HEK293 (cell line): ENCODE measurements at regions not wholly inside any gene's neighbourhood (a gene's known extent, or its start where the extent isn't known, plus 50 kb on each side); places are given as distances from the start of the nearest gene placed in this dataset.

Experiments
- CTCF ChIA-PET: fragments of 350-600 bp; formaldehyde crosslinking; extraction: SDS; loops from one replicate; lab custom pipeline; 2021; ENCODE audit warnings: antibody characterized with exemption; lab: Yijun Ruan, JAX
- POLR2A ChIA-PET: fragments of 300-600 bp; formaldehyde crosslinking; extraction: SDS; loops from one replicate; lab custom pipeline; 2020; ENCODE audit warnings: antibody characterized with exemption, inconsistent platforms; lab: Yijun Ruan, JAX
- H3K27ac ChIP-seq: fragments of 200-500 bp; sonication (Bioruptor generic); 2 replicates; pipeline ENCODE4 v1.5.1; 2014; ENCODE audit warnings: low read depth, low read length, control low read depth, inconsistent platforms; ENCODE audit errors: extremely low read depth
- H3K36me3 ChIP-seq, 2 experiments: fragments of 200-500 bp in 1 of 2; sonication (Bioruptor generic) in 1 of 2; 1 replicate in 1 of 2; 2 replicates in 1 of 2; pipeline ENCODE4 v1.5.1; 2014 to 2017; ENCODE audit warnings: inconsistent platforms in 2 of 2, low read length in 2 of 2; ENCODE audit not compliant: control insufficient read depth in 2 of 2, insufficient read depth in 1 of 2
- H3K4me1 ChIP-seq: fragments of 200-500 bp; sonication (Bioruptor generic); 2 replicates; pipeline ENCODE4 v1.5.1; 2014; ENCODE audit warnings: mild to moderate bottlenecking, low read length, inconsistent platforms; ENCODE audit not compliant: control insufficient read depth, insufficient read depth
- H3K4me3 ChIP-seq: 2 replicates; pipeline ENCODE4 v1.5.1; 2011; ENCODE audit warnings: low read depth, mild to moderate bottlenecking, control low read depth, low read length, moderate library complexity
- H3K9me3 ChIP-seq: fragments of 200-500 bp; sonication (Bioruptor generic); 2 replicates; pipeline ENCODE4 v1.5.1; 2014; ENCODE audit warnings: low read depth, low read length, inconsistent platforms; ENCODE audit not compliant: control insufficient read depth, insufficient read depth
- GLIS2 ChIP-seq: fragments of 450-650 bp; formaldehyde crosslinking; IDR thresholded peaks from 2 replicates; pipeline ENCODE4 v1.5.1; 2016; ENCODE audit warnings: missing biosample characterization, missing genetic modification characterization
- KLF10 ChIP-seq: fragments of 450-650 bp; IDR thresholded peaks from 2 replicates; pipeline ENCODE4 v1.5.1; 2018; ENCODE audit warnings: missing biosample characterization, mild to moderate bottlenecking, missing genetic modification characterization
- KLF8 ChIP-seq: fragments of 450-650 bp; formaldehyde crosslinking; IDR thresholded peaks from 2 replicates; pipeline ENCODE4 v1.5.1; 2016; ENCODE audit warnings: missing biosample characterization, missing genetic modification characterization
- ZNF169 ChIP-seq: fragments of 450-650 bp; formaldehyde crosslinking; IDR thresholded peaks from 2 replicates; pipeline ENCODE4 v1.5.1; 2016; ENCODE audit warnings: missing biosample characterization, missing genetic modification characterization
- ZNF174 ChIP-seq: fragments of 450-650 bp; formaldehyde crosslinking; IDR thresholded peaks from 2 replicates; pipeline ENCODE4 v1.5.0; 2017; ENCODE audit warnings: missing biosample characterization, mild to moderate bottlenecking, missing genetic modification characterization
- ZNF2 ChIP-seq: fragments of 450-650 bp; formaldehyde crosslinking; IDR thresholded peaks from 2 replicates; pipeline ENCODE4 v1.5.1; 2016; ENCODE audit warnings: missing biosample characterization, missing genetic modification characterization
- ZNF366 ChIP-seq: fragments of 450-650 bp; formaldehyde crosslinking; conservative IDR thresholded peaks from 2 replicates; pipeline ENCODE4 v1.5.1; 2016; ENCODE audit warnings: missing biosample characterization, missing genetic modification characterization
- ZNF433 ChIP-seq: fragments of 450-650 bp; formaldehyde crosslinking; IDR thresholded peaks from 2 replicates; pipeline ENCODE4 v1.5.1; 2016; ENCODE audit warnings: missing biosample characterization, missing genetic modification characterization, low read depth
- ZNF521 ChIP-seq: fragments of 450-650 bp; formaldehyde crosslinking; IDR thresholded peaks from 2 replicates; pipeline ENCODE4 v1.5.1; 2017; ENCODE audit warnings: missing biosample characterization, mild to moderate bottlenecking, missing genetic modification characterization
- ZNF768 ChIP-seq: fragments of 450-650 bp; formaldehyde crosslinking; IDR thresholded peaks from 2 replicates; pipeline ENCODE4 v1.5.1; 2018; ENCODE audit warnings: missing biosample characterization, mild to moderate bottlenecking, missing genetic modification characterization
- ZSCAN23 ChIP-seq: fragments of 450-650 bp; formaldehyde crosslinking; IDR thresholded peaks from 2 replicates; pipeline ENCODE4 v1.5.1; 2016; ENCODE audit warnings: missing biosample characterization, missing genetic modification characterization
- TF ChIP-seq, protein P1 (sequence below): fragments of 450-650 bp; formaldehyde crosslinking; IDR thresholded peaks from 2 replicates; pipeline ENCODE4 v1.5.1; 2016; ENCODE audit warnings: missing biosample characterization, missing genetic modification characterization
- TF ChIP-seq, protein P2 (sequence below): fragments of 450-650 bp; formaldehyde crosslinking; IDR thresholded peaks from 2 replicates; pipeline ENCODE4 v1.5.1; 2016; ENCODE audit warnings: missing biosample characterization, missing genetic modification characterization, borderline replicate concordance
- TF ChIP-seq, protein P3 (sequence below): fragments of 450-650 bp; formaldehyde crosslinking; IDR thresholded peaks from 2 replicates; pipeline ENCODE4 v1.5.1; 2016; ENCODE audit warnings: missing biosample characterization, missing genetic modification characterization
- TF ChIP-seq, protein P4 (sequence below): fragments of 450-650 bp; formaldehyde crosslinking; IDR thresholded peaks from 2 replicates; pipeline ENCODE4 v1.5.1; 2016; ENCODE audit warnings: missing biosample characterization, missing genetic modification characterization

DNA sequence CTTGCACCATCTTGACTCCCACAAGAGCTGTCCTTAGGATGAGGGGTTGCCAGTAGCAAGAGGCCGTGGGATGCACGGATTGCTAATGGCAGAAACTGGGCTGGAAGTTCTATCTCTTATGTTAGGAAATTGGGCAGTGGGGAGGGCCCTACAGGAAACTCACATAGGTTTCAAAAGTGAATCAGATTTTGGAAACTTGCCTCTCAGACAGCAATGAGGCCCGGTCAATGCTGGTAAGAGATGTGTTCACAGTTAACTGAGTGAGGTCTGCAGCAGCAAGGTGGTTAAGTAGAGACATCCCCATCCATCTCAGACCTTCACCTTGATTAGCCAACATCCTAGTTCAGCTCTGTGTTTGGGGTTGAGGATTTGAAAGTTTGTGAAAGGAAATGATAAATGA lies 164.7 kb downstream of the ABCA8 start:
- no peak overlapping the region for H3K4me3 ChIP-seq
- no peaks in the 10 kb centered on the region for H3K36me3 ChIP-seq
- no peaks in the 10 kb centered on the region for H3K4me1 ChIP-seq
- POLR2A ChIA-PET = no interaction called here
- no peak overlapping the region for H3K27ac ChIP-seq
- TF ChIP-seq, protein P1, sequence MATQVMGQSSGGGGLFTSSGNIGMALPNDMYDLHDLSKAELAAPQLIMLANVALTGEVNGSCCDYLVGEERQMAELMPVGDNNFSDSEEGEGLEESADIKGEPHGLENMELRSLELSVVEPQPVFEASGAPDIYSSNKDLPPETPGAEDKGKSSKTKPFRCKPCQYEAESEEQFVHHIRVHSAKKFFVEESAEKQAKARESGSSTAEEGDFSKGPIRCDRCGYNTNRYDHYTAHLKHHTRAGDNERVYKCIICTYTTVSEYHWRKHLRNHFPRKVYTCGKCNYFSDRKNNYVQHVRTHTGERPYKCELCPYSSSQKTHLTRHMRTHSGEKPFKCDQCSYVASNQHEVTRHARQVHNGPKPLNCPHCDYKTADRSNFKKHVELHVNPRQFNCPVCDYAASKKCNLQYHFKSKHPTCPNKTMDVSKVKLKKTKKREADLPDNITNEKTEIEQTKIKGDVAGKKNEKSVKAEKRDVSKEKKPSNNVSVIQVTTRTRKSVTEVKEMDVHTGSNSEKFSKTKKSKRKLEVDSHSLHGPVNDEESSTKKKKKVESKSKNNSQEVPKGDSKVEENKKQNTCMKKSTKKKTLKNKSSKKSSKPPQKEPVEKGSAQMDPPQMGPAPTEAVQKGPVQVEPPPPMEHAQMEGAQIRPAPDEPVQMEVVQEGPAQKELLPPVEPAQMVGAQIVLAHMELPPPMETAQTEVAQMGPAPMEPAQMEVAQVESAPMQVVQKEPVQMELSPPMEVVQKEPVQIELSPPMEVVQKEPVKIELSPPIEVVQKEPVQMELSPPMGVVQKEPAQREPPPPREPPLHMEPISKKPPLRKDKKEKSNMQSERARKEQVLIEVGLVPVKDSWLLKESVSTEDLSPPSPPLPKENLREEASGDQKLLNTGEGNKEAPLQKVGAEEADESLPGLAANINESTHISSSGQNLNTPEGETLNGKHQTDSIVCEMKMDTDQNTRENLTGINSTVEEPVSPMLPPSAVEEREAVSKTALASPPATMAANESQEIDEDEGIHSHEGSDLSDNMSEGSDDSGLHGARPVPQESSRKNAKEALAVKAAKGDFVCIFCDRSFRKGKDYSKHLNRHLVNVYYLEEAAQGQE = no peak
- TF ChIP-seq ZNF169 (tag by site-specific recombination) (no peak), ZNF433 (tag by site-specific recombination) (no peak), ZNF366 (no peak)
- H3K9me3 ChIP-seq = no peaks in the 10 kb centered on the region
- CTCF ChIA-PET = no interaction called here

DNA sequence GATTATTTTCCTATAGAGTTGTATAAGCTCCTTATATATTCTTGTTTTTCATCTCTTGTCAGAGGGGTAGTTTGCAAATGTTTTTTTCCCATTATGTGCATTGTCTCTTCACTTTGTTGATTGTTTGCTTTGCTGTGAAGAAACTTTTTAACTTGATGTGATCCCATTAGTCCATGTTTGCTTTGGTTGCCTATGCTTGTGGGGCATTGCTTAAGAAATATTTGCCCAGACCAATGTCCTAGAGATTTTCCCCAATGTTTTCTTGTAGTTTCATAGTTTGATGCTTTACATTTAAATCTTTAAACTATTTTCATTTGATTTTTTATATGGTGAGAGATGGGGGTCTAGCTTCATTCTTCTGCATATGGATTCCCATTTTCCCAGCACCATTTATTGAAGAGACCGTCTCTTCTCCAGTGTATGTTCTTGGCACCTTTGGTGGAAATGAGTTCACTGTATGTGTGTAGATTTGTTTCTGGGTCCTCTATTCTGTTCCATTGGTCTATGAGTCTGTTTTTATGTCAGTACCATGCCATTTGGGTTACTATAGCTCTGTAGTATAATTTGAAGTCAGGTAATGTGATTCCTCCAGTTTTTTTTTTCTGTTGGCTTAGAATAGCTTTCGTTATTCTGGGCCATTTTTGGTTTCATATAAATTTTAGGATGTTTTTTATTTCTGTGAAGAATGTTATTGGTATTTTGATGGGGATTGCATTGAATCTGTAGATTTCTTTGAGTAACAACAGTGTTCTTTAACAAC lies 165.8 kb downstream of the ABCA8 start:
- ChIA-PET POLR2A (no interaction called here), CTCF (interaction anchor here (0.7 kb wide), 1 partner anchor 431 kb away, joined by 4 read pairs; no protein-coding TSS in a partner anchor)
- no peaks in the 10 kb centered on the region for H3K4me1 ChIP-seq
- no peak overlapping the region for H3K27ac ChIP-seq
- TF ChIP-seq ZNF768 (tag by site-specific recombination) (no peak), KLF10 (tag by site-specific recombination) (no peak), ZSCAN23 (tag by site-specific recombination) (no peak), ZNF521 (tag by site-specific recombination) (no peak), GLIS2 (no peak), ZNF174 (tag by site-specific recombination) (no peak), ZNF2 (tag by site-specific recombination) (no peak), KLF8 (tag by site-specific recombination) (no peak)
- TF ChIP-seq, protein P2, sequence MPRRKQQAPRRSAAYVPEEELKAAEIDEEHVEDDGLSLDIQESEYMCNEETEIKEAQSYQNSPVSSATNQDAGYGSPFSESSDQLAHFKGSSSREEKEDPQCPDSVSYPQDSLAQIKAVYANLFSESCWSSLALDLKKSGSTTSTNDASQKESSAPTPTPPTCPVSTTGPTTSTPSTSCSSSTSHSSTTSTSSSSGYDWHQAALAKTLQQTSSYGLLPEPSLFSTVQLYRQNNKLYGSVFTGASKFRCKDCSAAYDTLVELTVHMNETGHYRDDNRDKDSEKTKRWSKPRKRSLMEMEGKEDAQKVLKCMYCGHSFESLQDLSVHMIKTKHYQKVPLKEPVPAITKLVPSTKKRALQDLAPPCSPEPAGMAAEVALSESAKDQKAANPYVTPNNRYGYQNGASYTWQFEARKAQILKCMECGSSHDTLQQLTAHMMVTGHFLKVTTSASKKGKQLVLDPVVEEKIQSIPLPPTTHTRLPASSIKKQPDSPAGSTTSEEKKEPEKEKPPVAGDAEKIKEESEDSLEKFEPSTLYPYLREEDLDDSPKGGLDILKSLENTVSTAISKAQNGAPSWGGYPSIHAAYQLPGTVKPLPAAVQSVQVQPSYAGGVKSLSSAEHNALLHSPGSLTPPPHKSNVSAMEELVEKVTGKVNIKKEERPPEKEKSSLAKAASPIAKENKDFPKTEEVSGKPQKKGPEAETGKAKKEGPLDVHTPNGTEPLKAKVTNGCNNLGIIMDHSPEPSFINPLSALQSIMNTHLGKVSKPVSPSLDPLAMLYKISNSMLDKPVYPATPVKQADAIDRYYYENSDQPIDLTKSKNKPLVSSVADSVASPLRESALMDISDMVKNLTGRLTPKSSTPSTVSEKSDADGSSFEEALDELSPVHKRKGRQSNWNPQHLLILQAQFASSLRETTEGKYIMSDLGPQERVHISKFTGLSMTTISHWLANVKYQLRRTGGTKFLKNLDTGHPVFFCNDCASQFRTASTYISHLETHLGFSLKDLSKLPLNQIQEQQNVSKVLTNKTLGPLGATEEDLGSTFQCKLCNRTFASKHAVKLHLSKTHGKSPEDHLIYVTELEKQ (tag by site-specific recombination) = no peak
- TF ChIP-seq, protein P3, sequence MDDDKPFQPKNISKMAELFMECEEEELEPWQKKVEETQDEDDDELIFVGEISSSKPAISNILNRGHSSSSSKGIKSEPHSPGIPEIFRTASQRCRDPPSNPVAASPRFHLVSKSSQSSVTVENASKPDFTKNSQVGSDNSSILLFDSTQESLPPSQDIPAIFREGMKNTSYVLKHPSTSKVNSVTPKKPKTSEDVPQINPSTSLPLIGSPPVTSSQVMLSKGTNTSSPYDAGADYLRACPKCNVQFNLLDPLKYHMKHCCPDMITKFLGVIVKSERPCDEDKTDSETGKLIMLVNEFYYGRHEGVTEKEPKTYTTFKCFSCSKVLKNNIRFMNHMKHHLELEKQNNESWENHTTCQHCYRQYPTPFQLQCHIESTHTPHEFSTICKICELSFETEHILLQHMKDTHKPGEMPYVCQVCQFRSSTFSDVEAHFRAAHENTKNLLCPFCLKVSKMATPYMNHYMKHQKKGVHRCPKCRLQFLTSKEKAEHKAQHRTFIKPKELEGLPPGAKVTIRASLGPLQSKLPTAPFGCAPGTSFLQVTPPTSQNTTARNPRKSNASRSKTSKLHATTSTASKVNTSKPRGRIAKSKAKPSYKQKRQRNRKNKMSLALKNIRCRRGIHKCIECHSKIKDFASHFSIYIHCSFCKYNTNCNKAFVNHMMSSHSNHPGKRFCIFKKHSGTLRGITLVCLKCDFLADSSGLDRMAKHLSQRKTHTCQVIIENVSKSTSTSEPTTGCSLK (tag by site-specific recombination) = no peak
- TF ChIP-seq, protein P4, sequence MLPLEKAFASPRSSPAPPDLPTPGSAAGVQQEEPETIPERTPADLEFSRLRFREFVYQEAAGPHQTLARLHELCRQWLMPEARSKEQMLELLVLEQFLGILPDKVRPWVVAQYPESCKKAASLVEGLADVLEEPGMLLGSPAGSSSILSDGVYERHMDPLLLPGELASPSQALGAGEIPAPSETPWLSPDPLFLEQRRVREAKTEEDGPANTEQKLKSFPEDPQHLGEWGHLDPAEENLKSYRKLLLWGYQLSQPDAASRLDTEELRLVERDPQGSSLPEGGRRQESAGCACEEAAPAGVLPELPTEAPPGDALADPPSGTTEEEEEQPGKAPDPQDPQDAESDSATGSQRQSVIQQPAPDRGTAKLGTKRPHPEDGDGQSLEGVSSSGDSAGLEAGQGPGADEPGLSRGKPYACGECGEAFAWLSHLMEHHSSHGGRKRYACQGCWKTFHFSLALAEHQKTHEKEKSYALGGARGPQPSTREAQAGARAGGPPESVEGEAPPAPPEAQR = no peak
- no peaks in the 10 kb centered on the region for H3K9me3 ChIP-seq
- no peak overlapping the region for H3K4me3 ChIP-seq
- H3K36me3 ChIP-seq = no peaks in the 10 kb centered on the region
